HL-60 (cell line): ENCODE measurements at regions not wholly inside any gene's neighbourhood (a gene's known extent, or its start where the extent isn't known, plus 50 kb on each side); places are given as distances from the start of the nearest gene placed in this dataset.
A peak's percentile ranks its signal among the peaks of the same experiment; 100 is the strongest.

Source experiments
- DNase-seq, 2 experiments: peaks; one replicate each; pipeline ENCODE4 v3.0.0-alpha.2; 2010 to 2020; ENCODE audit warnings: low read depth in 1 of 2, low spot score in 1 of 2
- H3K27ac ChIP-seq: fragments of 250-450 bp; sonication (Bioruptor Pico); replicated peaks from 2 replicates; pipeline ENCODE4 v1.5.1; 2020; ENCODE audit warnings: mild to moderate bottlenecking, moderate library complexity
- H3K27me3 ChIP-seq: fragments of 250-450 bp; sonication (Bioruptor Pico); 2 replicates; pipeline ENCODE4 v1.5.1; 2021; ENCODE audit warnings: mild to moderate bottlenecking, moderate library complexity; ENCODE audit not compliant: insufficient read depth, poor library complexity, severe bottlenecking
- H3K4me3 ChIP-seq: replicated peaks from 2 replicates; pipeline ENCODE4 v1.5.1; 2011; ENCODE audit warnings: mild to moderate bottlenecking, control low read depth, low read length; ENCODE audit not compliant: insufficient read depth
- CTCF ChIP-seq: IDR thresholded peaks from one replicate; pipeline ENCODE4 v1.5.1; 2011; ENCODE audit warnings: low read length, control low read depth, inconsistent platforms; ENCODE audit not compliant: insufficient read depth
- GABPA ChIP-seq: IDR thresholded peaks from 2 replicates; pipeline ENCODE4 v1.6.1; 2012; ENCODE audit warnings: low read depth
- POLR2AphosphoS5 ChIP-seq: IDR thresholded peaks from 2 replicates; pipeline ENCODE4 v1.6.1; 2012; ENCODE audit warnings: low read depth
- SPI1 ChIP-seq: IDR thresholded peaks from 2 replicates; pipeline ENCODE4 v1.6.1; 2012; ENCODE audit warnings: low read depth, mild to moderate bottlenecking, borderline replicate concordance
- TF ChIP-seq, protein P1 (sequence below): IDR thresholded peaks from 2 replicates; pipeline ENCODE4 v1.6.1; 2012; ENCODE audit warnings: low read depth; ENCODE audit not compliant: insufficient replicate concordance

- TF ChIP-seq POLR2AphosphoS5 (no peak), GABPA (no peak), SPI1 (peak; percentile 18; the same call in 1 of the 2 replicates)
- H3K27ac ChIP-seq = no peak overlapping the region
- H3K27me3 ChIP-seq = no peaks in the 10 kb centered on the region
- DNase-seq = peak in 1 of 2 experiments; percentile 11
- H3K4me3 ChIP-seq = no peak overlapping the region
Observed at GRCh38 chr16:55225972-55226542, 97.9 kb upstream of the IRX6 start.

GRCh38 chr16:55232822-55233221 lies 91.2 kb upstream of the IRX6 start:
- peaks cover 7% of the 10 kb centered on the region for H3K27me3 ChIP-seq
- no peak overlapping the region for H3K4me3 ChIP-seq
- TF ChIP-seq POLR2AphosphoS5 (no peak), CTCF (no peak), GABPA (no peak), SPI1 (no peak)
- TF ChIP-seq, protein P1, sequence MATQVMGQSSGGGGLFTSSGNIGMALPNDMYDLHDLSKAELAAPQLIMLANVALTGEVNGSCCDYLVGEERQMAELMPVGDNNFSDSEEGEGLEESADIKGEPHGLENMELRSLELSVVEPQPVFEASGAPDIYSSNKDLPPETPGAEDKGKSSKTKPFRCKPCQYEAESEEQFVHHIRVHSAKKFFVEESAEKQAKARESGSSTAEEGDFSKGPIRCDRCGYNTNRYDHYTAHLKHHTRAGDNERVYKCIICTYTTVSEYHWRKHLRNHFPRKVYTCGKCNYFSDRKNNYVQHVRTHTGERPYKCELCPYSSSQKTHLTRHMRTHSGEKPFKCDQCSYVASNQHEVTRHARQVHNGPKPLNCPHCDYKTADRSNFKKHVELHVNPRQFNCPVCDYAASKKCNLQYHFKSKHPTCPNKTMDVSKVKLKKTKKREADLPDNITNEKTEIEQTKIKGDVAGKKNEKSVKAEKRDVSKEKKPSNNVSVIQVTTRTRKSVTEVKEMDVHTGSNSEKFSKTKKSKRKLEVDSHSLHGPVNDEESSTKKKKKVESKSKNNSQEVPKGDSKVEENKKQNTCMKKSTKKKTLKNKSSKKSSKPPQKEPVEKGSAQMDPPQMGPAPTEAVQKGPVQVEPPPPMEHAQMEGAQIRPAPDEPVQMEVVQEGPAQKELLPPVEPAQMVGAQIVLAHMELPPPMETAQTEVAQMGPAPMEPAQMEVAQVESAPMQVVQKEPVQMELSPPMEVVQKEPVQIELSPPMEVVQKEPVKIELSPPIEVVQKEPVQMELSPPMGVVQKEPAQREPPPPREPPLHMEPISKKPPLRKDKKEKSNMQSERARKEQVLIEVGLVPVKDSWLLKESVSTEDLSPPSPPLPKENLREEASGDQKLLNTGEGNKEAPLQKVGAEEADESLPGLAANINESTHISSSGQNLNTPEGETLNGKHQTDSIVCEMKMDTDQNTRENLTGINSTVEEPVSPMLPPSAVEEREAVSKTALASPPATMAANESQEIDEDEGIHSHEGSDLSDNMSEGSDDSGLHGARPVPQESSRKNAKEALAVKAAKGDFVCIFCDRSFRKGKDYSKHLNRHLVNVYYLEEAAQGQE = no peak
- no peak overlapping the region for H3K27ac ChIP-seq
- DNase-seq = no peak

GRCh38 chr16:55233464-55233863 lies 90.5 kb upstream of the IRX6 start:
- DNase-seq = no peak
- TF ChIP-seq, protein P1 = no peak
- TF ChIP-seq GABPA = no peak

GRCh38 chr16:55236655-55237054 lies 87.3 kb upstream of the IRX6 start:
- Histone ChIP-seq H3K4me3 (no peak overlapping the region), H3K27me3 (peaks cover 2% of the 10 kb centered on the region), H3K27ac (no peak overlapping the region)
- DNase-seq = no peak
- TF ChIP-seq CTCF (no peak), POLR2AphosphoS5 (no peak), GABPA (no peak), SPI1 (no peak)
- TF ChIP-seq, protein P1 = no peak

More at GRCh38 chr16:55233464-55233863, 90.5 kb upstream of the IRX6 start:
- Histone ChIP-seq H3K4me3 (no peak overlapping the region), H3K27ac (no peak overlapping the region), H3K27me3 (peaks cover 7% of the 10 kb centered on the region)
